ENCODE measurements at regions not wholly inside any gene's neighbourhood (a gene's known extent, or its start where the extent isn't known, plus 50 kb on each side); places are given as distances from the start of the nearest gene placed in this dataset.

- no peak for TF ChIP-seq EP300 (IDR thresholded peaks at IDR 0.05)
- TF ChIP-seq POLR2A (IDR thresholded peaks at IDR 0.05): no peak
- no peak for TF ChIP-seq CTCF (IDR thresholded peaks at IDR 0.05)
- TF ChIP-seq POLR2AphosphoS5 (IDR thresholded peaks at IDR 0.05): no peak
Measured at GRCh38 chr1:81179242-81179641, 621.5 kb upstream of the ADGRL2 start.

Measured in sigmoid colon (tissue), 4 donors.